GM19351 (cell line): ENCODE measurements at regions not wholly inside any gene's neighbourhood (a gene's known extent, or its start where the extent isn't known, plus 50 kb on each side); places are given as distances from the start of the nearest gene placed in this dataset.

Source experiments
- ATAC-seq: cut with Tn5 transposase; IDR thresholded peaks from one replicate; pipeline ENCODE4 v1.9.1; 2021; ENCODE audit warnings: mild to moderate bottlenecking, moderate library complexity; ENCODE audit not compliant: unreplicated experiment

- ATAC-seq = no peak
Measured at GRCh38 chrX:51954592-51954991, 61.2 kb downstream of the MAGED1 start.

- peak; percentile 96 for ATAC-seq
Measured at GRCh38 chrX:51955200-51955599, 61.8 kb downstream of the MAGED1 start.

DNA sequence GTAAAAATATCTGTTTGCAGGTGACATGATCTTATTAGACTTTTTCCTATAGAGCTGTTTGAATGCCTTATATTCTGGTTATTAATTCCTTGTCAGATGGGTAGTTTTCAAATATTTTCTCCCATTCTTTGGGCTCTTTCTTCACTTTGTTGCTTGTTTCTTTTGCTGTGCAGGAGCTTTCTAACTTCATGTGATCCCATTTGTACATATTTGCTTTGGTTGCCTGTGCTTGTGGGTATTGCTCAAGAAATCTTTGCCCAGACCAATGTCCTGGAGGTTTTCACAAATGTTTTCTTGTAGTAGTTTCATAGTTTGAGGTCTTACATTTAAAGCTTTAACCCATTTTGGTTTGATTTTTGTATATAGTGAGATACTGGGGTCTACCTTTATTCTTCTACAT, 63.0 kb downstream of the MAGED1 start:
- ATAC-seq = no peak

DNA sequence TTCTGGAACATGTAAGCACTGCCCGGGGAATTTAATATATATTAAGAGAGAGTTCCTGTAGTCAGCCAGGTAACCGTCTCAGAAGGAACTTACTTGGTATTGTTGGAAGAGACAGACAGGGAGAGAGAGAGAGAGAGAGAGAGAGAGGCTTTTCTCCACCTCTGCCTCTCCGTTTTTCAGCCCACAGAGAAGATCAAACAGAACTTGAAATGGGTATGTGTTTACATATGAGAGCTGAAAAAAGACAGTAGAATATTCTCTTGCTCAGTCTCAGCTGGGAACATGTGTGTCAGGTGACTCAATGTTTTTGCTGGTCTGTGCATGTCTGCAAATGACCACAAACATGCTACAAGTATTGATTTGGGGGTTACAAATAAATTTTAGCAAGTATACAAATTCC, 81.9 kb downstream of the MAGED1 start:
- no peak for ATAC-seq

GRCh38 chrX:51975811-51976210, 82.4 kb downstream of the MAGED1 start:
- ATAC-seq = no peak

- ATAC-seq = no peak
Measured at GRCh38 chrX:51976503-51976902, 83.1 kb downstream of the MAGED1 start.
